A673 (cell line): ENCODE measurements at regions not wholly inside any gene's neighbourhood (a gene's known extent, or its start where the extent isn't known, plus 50 kb on each side); places are given as distances from the start of the nearest gene placed in this dataset.

Experiments
- BruUV-seq: library from RNA; stranded (reverse); fragments of 400-500 nt; replicated peaks from 2 replicates; lab custom pipeline; 2021; lab: Mats Ljungman, UMichigan
- CTCF ChIA-PET: fragments of 300-600 bp; sonication (Branson Sonifier 250); formaldehyde crosslinking; loops from one replicate; lab custom pipeline; 2022; ENCODE audit warnings: antibody characterized with exemption; lab: Charles Lee
- POLR2A ChIA-PET: fragments of 300-600 bp; sonication (Branson Sonifier 250); formaldehyde crosslinking; loops from one replicate; lab custom pipeline; 2022; ENCODE audit warnings: antibody characterized with exemption; ENCODE audit not compliant: low non-redundant PET; lab: Charles Lee
- DNase-seq: peaks from one replicate; pipeline ENCODE4 v3.0.0-alpha.2; 2015; ENCODE audit warnings: low spot score
- H3K27ac ChIP-seq: fragments of 200-600 bp; sonication (generic); 2 replicates; pipeline ENCODE4 v1.5.1; 2016; ENCODE audit warnings: mixed run types, low read depth, mild to moderate bottlenecking, mixed read lengths, antibody characterized with exemption, low read length; ENCODE audit not compliant: poor library complexity, severe bottlenecking
- H3K27me3 ChIP-seq: fragments of 200-600 bp; sonication (generic); replicated peaks from 2 replicates; pipeline ENCODE4 v1.6.1; 2017; ENCODE audit warnings: mixed run types, low read depth, mild to moderate bottlenecking, mixed read lengths, antibody characterized with exemption, low read length; ENCODE audit not compliant: insufficient read depth, poor library complexity
- H3K36me3 ChIP-seq: fragments of 200-600 bp; sonication (generic); 2 replicates; pipeline ENCODE4 v1.6.1; 2016; ENCODE audit warnings: mixed run types, mild to moderate bottlenecking, mixed read lengths, antibody characterized with exemption, low read length; ENCODE audit not compliant: insufficient read depth, poor library complexity, severe bottlenecking
- H3K4me1 ChIP-seq: fragments of 200-600 bp; sonication (generic); 2 replicates; pipeline ENCODE4 v1.6.1; 2017; ENCODE audit warnings: mixed run types, mild to moderate bottlenecking, mixed read lengths, antibody characterized with exemption, low read length; ENCODE audit not compliant: insufficient read depth, poor library complexity, severe bottlenecking
- H3K4me3 ChIP-seq: fragments of 200-600 bp; sonication (generic); 2 replicates; pipeline ENCODE4 v1.5.1; 2016; ENCODE audit warnings: low read depth, mixed run types, mild to moderate bottlenecking, mixed read lengths, low read length; ENCODE audit not compliant: poor library complexity, severe bottlenecking
- H3K9me3 ChIP-seq: fragments of 200-600 bp; sonication (generic); 2 replicates; pipeline ENCODE4 v1.6.1; 2016; ENCODE audit warnings: mixed run types, low read depth, mild to moderate bottlenecking, mixed read lengths, antibody characterized with exemption, low read length; ENCODE audit not compliant: poor library complexity, severe bottlenecking
- EZH2 ChIP-seq: fragments of 200-600 bp; sonication (generic); IDR thresholded peaks from 2 replicates; pipeline ENCODE4 v1.6.1; 2017; ENCODE audit warnings: borderline replicate concordance, low read depth, mild to moderate bottlenecking, mixed read lengths, antibody characterized with exemption, low read length; ENCODE audit not compliant: poor library complexity, severe bottlenecking
- intact Hi-C: fragments of 100-400 bp; cut with micrococcal nuclease; formaldehyde crosslinking; loops from one replicate; pipeline ENCODE4 v1.10.0; 2022; ENCODE audit not compliant: unreplicated experiment
- TF ChIP-seq, protein P1 (sequence below): fragments of 300-800, 200-600 bp; sonication (generic); conservative IDR thresholded peaks from 2 replicates; pipeline ENCODE4 v1.5.1; 2017; ENCODE audit warnings: low read depth, mild to moderate bottlenecking, antibody characterized with exemption, low read length, moderate library complexity, mixed read lengths

GRCh38 chr10:108409306-108409705 is 1244.8 kb upstream of the SORCS1 start:
- no peak overlapping the region for H3K4me3 ChIP-seq
- no TSS peak for BruUV-seq
- no peak for DNase-seq
- intact Hi-C loops, result no loop called here
- no peaks in the 10 kb centered on the region for H3K36me3 ChIP-seq
- H3K27ac ChIP-seq, result no peak overlapping the region
- no peaks in the 10 kb centered on the region for H3K27me3 ChIP-seq
- POLR2A ChIA-PET, result no interaction called here
- H3K4me1 ChIP-seq, result peaks cover 8% of the 10 kb centered on the region
- no peaks in the 10 kb centered on the region for H3K9me3 ChIP-seq
- TF ChIP-seq EZH2, result no peak
- TF ChIP-seq, protein P1, sequence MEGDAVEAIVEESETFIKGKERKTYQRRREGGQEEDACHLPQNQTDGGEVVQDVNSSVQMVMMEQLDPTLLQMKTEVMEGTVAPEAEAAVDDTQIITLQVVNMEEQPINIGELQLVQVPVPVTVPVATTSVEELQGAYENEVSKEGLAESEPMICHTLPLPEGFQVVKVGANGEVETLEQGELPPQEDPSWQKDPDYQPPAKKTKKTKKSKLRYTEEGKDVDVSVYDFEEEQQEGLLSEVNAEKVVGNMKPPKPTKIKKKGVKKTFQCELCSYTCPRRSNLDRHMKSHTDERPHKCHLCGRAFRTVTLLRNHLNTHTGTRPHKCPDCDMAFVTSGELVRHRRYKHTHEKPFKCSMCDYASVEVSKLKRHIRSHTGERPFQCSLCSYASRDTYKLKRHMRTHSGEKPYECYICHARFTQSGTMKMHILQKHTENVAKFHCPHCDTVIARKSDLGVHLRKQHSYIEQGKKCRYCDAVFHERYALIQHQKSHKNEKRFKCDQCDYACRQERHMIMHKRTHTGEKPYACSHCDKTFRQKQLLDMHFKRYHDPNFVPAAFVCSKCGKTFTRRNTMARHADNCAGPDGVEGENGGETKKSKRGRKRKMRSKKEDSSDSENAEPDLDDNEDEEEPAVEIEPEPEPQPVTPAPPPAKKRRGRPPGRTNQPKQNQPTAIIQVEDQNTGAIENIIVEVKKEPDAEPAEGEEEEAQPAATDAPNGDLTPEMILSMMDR, result no peak
- CTCF ChIA-PET, result no interaction called here

GRCh38 chr10:108404155-108404554 is 1239.6 kb upstream of the SORCS1 start:
- CTCF ChIA-PET, result no interaction called here
- H3K27me3 ChIP-seq, result no peaks in the 10 kb centered on the region
- no peak for DNase-seq
- H3K4me3 ChIP-seq, result no peak overlapping the region
- H3K4me1 ChIP-seq, result no peaks in the 10 kb centered on the region
- H3K36me3 ChIP-seq, result no peaks in the 10 kb centered on the region
- TF ChIP-seq, protein P1, result no peak
- TF ChIP-seq EZH2, result no peak
- no TSS peak for BruUV-seq
- POLR2A ChIA-PET, result no interaction called here
- intact Hi-C loops, result no loop called here
- no peaks in the 10 kb centered on the region for H3K9me3 ChIP-seq
- H3K27ac ChIP-seq, result no peak overlapping the region

GRCh38 chr10:108399465-108399864 is 1235.0 kb upstream of the SORCS1 start:
- Histone ChIP-seq H3K9me3 (no peaks in the 10 kb centered on the region), H3K27me3 (no peaks in the 10 kb centered on the region), H3K36me3 (no peaks in the 10 kb centered on the region), H3K4me1 (no peaks in the 10 kb centered on the region), H3K27ac (no peak overlapping the region), H3K4me3 (no peak overlapping the region)
- POLR2A ChIA-PET, result no interaction called here
- no peak for TF ChIP-seq EZH2
- TF ChIP-seq, protein P1, result no peak
- DNase-seq, result no peak
- CTCF ChIA-PET, result no interaction called here
- no TSS peak for BruUV-seq
- intact Hi-C loops, result no loop called here
